Breast epithelium (tissue), 4 donors: ENCODE measurements at regions not wholly inside any gene's neighbourhood (a gene's known extent, or its start where the extent isn't known, plus 50 kb on each side); places are given as distances from the start of the nearest gene placed in this dataset.

ENCODE experiments used
- DNase-seq, 2 donors: peaks; one replicate each; pipeline ENCODE4 v3.0.0-alpha.2; 2019; ENCODE audit warnings: low spot score in 2 of 2
- H3K27ac ChIP-seq, 2 donors: fragments of 200-600 bp; sonication (generic) in 1 of 2; one replicate each; pipeline ENCODE4 v1.5.1; 2016 to 2019; ENCODE audit warnings: mild to moderate bottlenecking in 1 of 2
- H3K27me3 ChIP-seq, 2 donors: fragments of 200-600 bp; sonication (generic) in 1 of 2; one replicate each; pipeline versions ENCODE4 v1.5.1 to v1.6.0; 2017 to 2019; ENCODE audit warnings: control low read depth in 1 of 2, mild to moderate bottlenecking in 1 of 2
- H3K36me3 ChIP-seq: fragments of 200-600 bp; one replicate; pipeline ENCODE4 v1.5.1; 2019
- H3K4me1 ChIP-seq, 2 donors: fragments of 200-600 bp; sonication (generic); one replicate each; pipeline ENCODE4 v1.5.1; 2016 to 2019; ENCODE audit warnings: control low read depth in 1 of 2
- H3K4me3 ChIP-seq, 3 donors: fragments of 200-600 bp; sonication (generic); 1 replicate in 2 of 3; 2 replicates in 1 of 3; pipeline ENCODE4 v1.5.1; 2016 to 2019; ENCODE audit warnings: mild to moderate bottlenecking in 3 of 3, moderate library complexity in 2 of 3
- H3K9me3 ChIP-seq, 2 donors: fragments of 200-600 bp; sonication (generic) in 1 of 2; one replicate each; pipeline ENCODE4 v1.5.1; 2016 to 2019; ENCODE audit warnings: control low read depth in 1 of 2
- POLR2A ChIP-seq: fragments of 450-650 bp; IDR thresholded peaks from one replicate; pipeline ENCODE4 v1.6.1; 2016; ENCODE audit warnings: antibody characterized with exemption, mild to moderate bottlenecking, moderate library complexity
- POLR2AphosphoS5 ChIP-seq, 3 donors: sonication (generic); formaldehyde crosslinking; IDR thresholded peaks; one replicate each; pipeline ENCODE4 v1.6.1; 2017; ENCODE audit warnings: antibody characterized with exemption in 3 of 3
- intact Hi-C: fragments of 100-400 bp; cut with DNase I; formaldehyde crosslinking; loops from one replicate; pipeline ENCODE4 v1.15.1; 2023; ENCODE audit warnings: low total_unique reads
- TF ChIP-seq, protein P1 (sequence below), 3 donors: fragments of 450-650 bp; IDR thresholded peaks; one replicate each; pipeline ENCODE4 v1.5.1; 2016 to 2017; ENCODE audit warnings: antibody characterized with exemption in 3 of 3, mild to moderate bottlenecking in 3 of 3, moderate library complexity in 3 of 3

DNA sequence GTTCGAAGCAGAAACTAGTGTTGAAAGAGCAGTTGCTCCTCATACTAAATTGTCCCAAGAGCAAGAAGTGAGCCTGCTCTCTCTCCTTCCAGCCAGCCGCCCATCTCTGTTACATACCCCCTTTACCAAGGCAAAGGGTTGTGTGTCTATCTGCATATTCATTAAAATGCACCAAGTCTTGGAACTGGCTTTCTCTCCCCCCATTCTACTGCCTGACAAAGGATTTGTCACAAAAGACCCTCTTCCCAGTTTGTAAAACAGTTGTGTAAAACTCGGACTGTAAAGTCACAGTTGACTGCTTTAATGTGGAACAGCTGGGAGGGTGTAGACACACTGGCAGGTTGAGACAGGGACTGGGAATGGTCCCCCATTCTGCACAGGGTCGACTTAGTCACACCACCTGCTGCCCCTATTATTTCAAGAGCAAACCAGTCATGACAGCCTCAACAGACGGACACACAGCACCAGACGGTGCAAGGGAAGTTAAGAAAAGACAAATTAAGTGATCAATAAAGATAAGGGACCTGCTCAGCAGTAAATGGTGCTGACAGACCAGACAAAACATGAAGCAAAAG is 60.0 kb upstream of the HTATIP2 start:
- Histone ChIP-seq H3K9me3 (no peaks in the 10 kb centered on the region), H3K36me3 (no peaks in the 10 kb centered on the region), H3K27ac (no peak overlapping the region), H3K27me3 (peaks cover 0 to 4% of the 10 kb centered on the region in 2 donors), H3K4me1 (no peaks in the 10 kb centered on the region), H3K4me3 (no peak overlapping the region)
- no peak for DNase-seq
- intact Hi-C loops, result no loop called here
- TF ChIP-seq, protein P1, sequence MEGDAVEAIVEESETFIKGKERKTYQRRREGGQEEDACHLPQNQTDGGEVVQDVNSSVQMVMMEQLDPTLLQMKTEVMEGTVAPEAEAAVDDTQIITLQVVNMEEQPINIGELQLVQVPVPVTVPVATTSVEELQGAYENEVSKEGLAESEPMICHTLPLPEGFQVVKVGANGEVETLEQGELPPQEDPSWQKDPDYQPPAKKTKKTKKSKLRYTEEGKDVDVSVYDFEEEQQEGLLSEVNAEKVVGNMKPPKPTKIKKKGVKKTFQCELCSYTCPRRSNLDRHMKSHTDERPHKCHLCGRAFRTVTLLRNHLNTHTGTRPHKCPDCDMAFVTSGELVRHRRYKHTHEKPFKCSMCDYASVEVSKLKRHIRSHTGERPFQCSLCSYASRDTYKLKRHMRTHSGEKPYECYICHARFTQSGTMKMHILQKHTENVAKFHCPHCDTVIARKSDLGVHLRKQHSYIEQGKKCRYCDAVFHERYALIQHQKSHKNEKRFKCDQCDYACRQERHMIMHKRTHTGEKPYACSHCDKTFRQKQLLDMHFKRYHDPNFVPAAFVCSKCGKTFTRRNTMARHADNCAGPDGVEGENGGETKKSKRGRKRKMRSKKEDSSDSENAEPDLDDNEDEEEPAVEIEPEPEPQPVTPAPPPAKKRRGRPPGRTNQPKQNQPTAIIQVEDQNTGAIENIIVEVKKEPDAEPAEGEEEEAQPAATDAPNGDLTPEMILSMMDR (IDR thresholded peaks at IDR 0.05), result no peak
- TF ChIP-seq POLR2A (no peak), POLR2AphosphoS5 (IDR thresholded peaks at IDR 0.05) (no peak)

DNA sequence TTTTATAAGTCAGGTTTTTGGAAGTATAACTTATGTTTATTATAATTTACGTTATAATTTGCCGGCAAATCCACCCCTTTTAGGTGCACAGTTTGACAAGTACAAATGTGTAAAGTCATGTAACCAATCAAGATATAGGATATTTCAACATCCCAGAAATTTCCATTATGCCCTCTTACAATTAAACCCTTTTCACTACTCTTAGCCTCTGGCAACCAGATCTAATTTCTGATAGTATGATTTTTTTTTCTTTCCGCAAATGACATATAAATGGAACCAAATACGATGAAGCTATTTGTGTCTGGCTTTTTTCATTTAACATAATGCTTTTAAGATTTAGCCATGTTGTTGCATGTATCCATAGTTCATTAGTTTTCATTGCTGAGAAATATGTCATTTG is 69.5 kb upstream of the HTATIP2 start:
- no peak for DNase-seq
- no peak overlapping the region for H3K27ac ChIP-seq
- no peak for TF ChIP-seq POLR2AphosphoS5 (IDR thresholded peaks at IDR 0.05)
- TF ChIP-seq, protein P1 (IDR thresholded peaks at IDR 0.05), result no peak
- no peak for TF ChIP-seq POLR2A
- H3K4me1 ChIP-seq, result no peaks in the 10 kb centered on the region
- H3K4me3 ChIP-seq, result no peak overlapping the region
- peaks cover 0 to 7% of the 10 kb centered on the region in 2 donors for H3K27me3 ChIP-seq
- no peaks in the 10 kb centered on the region for H3K9me3 ChIP-seq
- H3K36me3 ChIP-seq, result no peaks in the 10 kb centered on the region
- intact Hi-C loops, result no loop called here

DNA sequence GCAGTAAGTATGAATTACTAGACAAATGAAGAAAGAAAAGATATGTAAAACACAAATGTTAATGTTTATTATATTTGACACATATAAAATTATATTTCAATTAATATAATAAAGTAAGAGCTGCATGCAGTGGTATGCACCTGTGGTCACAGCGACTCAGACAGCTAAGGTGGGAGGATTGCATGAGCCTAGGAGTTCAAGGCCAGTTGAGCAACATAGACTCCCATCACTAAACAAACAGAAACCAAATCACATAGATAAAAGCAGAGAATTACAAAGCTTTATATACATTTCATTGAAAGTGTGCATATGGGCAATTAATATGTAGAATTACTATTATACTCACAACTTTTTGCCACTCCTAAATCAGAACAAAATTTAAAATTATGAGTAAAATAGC is 70.0 kb upstream of the HTATIP2 start:
- no peak overlapping the region for H3K4me3 ChIP-seq
- H3K36me3 ChIP-seq, result no peaks in the 10 kb centered on the region
- H3K27me3 ChIP-seq, result peaks cover 0 to 7% of the 10 kb centered on the region in 2 donors
- no peak overlapping the region for H3K27ac ChIP-seq
- DNase-seq, result no peak
- no peaks in the 10 kb centered on the region for H3K9me3 ChIP-seq
- intact Hi-C loops, result no loop called here
- TF ChIP-seq POLR2AphosphoS5 (IDR thresholded peaks at IDR 0.05), result no peak
- TF ChIP-seq POLR2A, result no peak
- TF ChIP-seq, protein P1 (IDR thresholded peaks at IDR 0.05), result no peak
- no peaks in the 10 kb centered on the region for H3K4me1 ChIP-seq

DNA sequence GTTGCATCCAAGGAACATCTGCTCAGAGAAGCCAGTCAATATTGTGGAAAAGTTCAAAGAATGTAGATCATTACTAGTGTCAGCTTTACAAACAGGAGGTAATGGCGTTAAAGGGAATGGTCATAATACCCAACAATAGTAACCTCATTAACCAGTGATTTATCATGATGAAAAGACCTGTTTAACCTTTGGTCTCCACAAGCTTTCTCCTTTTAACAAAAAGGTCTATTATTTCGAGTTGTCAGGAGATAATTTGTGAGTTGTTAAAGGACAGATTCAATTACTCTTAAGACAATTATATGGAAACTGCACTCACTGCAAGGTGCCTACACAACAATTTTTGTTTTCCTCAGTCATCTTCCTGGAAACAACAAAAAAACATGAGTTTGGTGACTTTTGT is 73.8 kb upstream of the HTATIP2 start:
- DNase-seq, result no peak
- no peaks in the 10 kb centered on the region for H3K36me3 ChIP-seq
- intact Hi-C loops, result no loop called here
- TF ChIP-seq, protein P1 (IDR thresholded peaks at IDR 0.05), result no peak
- no peak for TF ChIP-seq POLR2AphosphoS5 (IDR thresholded peaks at IDR 0.05)
- TF ChIP-seq POLR2A, result no peak
- H3K27me3 ChIP-seq, result peaks cover 0 to 7% of the 10 kb centered on the region in 2 donors
- H3K4me3 ChIP-seq, result no peak overlapping the region
- H3K9me3 ChIP-seq, result no peaks in the 10 kb centered on the region
- H3K27ac ChIP-seq, result no peak overlapping the region
- no peaks in the 10 kb centered on the region for H3K4me1 ChIP-seq

DNA sequence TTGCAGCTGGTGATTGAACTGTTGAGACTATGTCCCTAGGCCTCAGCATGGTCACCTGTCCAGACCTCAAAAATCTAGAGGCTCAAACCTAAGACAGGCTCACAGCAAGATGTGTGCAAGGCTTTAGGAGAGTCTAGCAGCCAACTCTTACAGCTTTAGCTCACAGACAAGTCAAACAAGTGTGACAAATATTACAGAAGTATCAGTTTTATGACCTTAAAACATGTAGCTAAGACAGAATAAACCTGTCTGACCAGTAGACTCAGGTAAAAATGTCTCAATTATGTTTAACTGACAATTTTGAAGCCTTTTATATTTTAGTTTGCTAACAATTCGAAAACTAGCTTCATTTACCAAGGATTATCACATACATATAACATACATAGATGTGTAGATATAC is 80.0 kb upstream of the HTATIP2 start:
- Histone ChIP-seq H3K9me3 (peaks cover 0 to 9% of the 10 kb centered on the region in 2 donors), H3K27ac (no peak overlapping the region), H3K4me3 (no peak overlapping the region), H3K4me1 (no peaks in the 10 kb centered on the region), H3K27me3 (no peaks in the 10 kb centered on the region), H3K36me3 (peaks cover 5% of the 10 kb centered on the region)
- no peak for DNase-seq
- no peak for TF ChIP-seq POLR2A
- no peak for TF ChIP-seq POLR2AphosphoS5 (IDR thresholded peaks at IDR 0.05)
- TF ChIP-seq, protein P1 (IDR thresholded peaks at IDR 0.05), result no peak
- intact Hi-C loops, result no loop called here
